Astrocyte (in vitro differentiated cells and primary cell): ENCODE measurements at regions not wholly inside any gene's neighbourhood (a gene's known extent, or its start where the extent isn't known, plus 50 kb on each side); places are given as distances from the start of the nearest gene placed in this dataset.

Experiments used
- DNase-seq: peaks from one replicate; pipeline ENCODE4 v3.0.0-alpha.2; 2010; ENCODE audit warnings: low read depth
- FAIRE-seq: peaks from 2 replicates; lab custom pipeline; 2011; peaks lifted over from hg19 to GRCh38; lab: Jason Lieb, UNC
- H2AFZ ChIP-seq: 2 replicates; pipeline ENCODE4 v1.6.0; 2012; ENCODE audit warnings: low read depth, low read length, inconsistent platforms
- H3K27ac ChIP-seq: 2 replicates; pipeline ENCODE4 v1.5.1; 2011; ENCODE audit warnings: low read depth, low read length, inconsistent platforms
- H3K27me3 ChIP-seq: 2 replicates; pipeline ENCODE4 v1.6.0; 2011; ENCODE audit warnings: low read length, inconsistent platforms; ENCODE audit not compliant: insufficient read depth
- H3K36me3 ChIP-seq: 2 replicates; pipeline ENCODE4 v1.5.1; 2011; ENCODE audit warnings: low read length, inconsistent platforms; ENCODE audit not compliant: insufficient read depth
- H3K4me1 ChIP-seq: 2 replicates; pipeline ENCODE4 v1.5.1; 2011; ENCODE audit warnings: low read length, inconsistent platforms; ENCODE audit not compliant: insufficient read depth
- H3K4me2 ChIP-seq: 2 replicates; pipeline ENCODE4 v1.6.0; 2012; ENCODE audit warnings: low read length, inconsistent platforms
- H3K4me3 ChIP-seq: 2 replicates; pipeline ENCODE4 v1.5.1; 2011; ENCODE audit warnings: low read depth, mild to moderate bottlenecking, low read length, inconsistent platforms; ENCODE audit not compliant: insufficient read depth
- H3K79me2 ChIP-seq: 2 replicates; pipeline ENCODE4 v1.6.0; 2012; ENCODE audit warnings: mild to moderate bottlenecking, low read length, inconsistent platforms; ENCODE audit not compliant: insufficient read depth
- H3K9ac ChIP-seq: 2 replicates; pipeline ENCODE4 v1.6.0; 2012; ENCODE audit warnings: mild to moderate bottlenecking, low read length, inconsistent platforms
- H3K9me3 ChIP-seq: 2 replicates; pipeline ENCODE4 v1.5.1; 2012; ENCODE audit warnings: low read depth, mild to moderate bottlenecking, low read length, inconsistent platforms; ENCODE audit not compliant: insufficient read depth
- H4K20me1 ChIP-seq: 2 replicates; pipeline ENCODE4 v1.6.0; 2012; ENCODE audit warnings: low read length, inconsistent platforms; ENCODE audit not compliant: insufficient read depth
- H3K27ac Mint-ChIP-seq: one replicate; pipeline ENCODE4 v1.8.0; 2021; ENCODE audit warnings: mild to moderate bottlenecking, mixed read lengths; ENCODE audit not compliant: unreplicated experiment
- H3K27me3 Mint-ChIP-seq: one replicate; pipeline ENCODE4 v1.8.0; 2021; ENCODE audit warnings: low read depth, mixed read lengths; ENCODE audit not compliant: unreplicated experiment
- H3K36me3 Mint-ChIP-seq: one replicate; pipeline ENCODE4 v1.8.0; 2021; ENCODE audit warnings: low read depth, mixed read lengths; ENCODE audit not compliant: unreplicated experiment
- H3K4me1 Mint-ChIP-seq: one replicate; pipeline ENCODE4 v1.8.0; 2021; ENCODE audit warnings: low read depth, mixed read lengths; ENCODE audit not compliant: unreplicated experiment
- H3K4me3 Mint-ChIP-seq: one replicate; pipeline ENCODE4 v1.8.0; 2021; ENCODE audit warnings: mild to moderate bottlenecking, moderate library complexity, mixed read lengths; ENCODE audit not compliant: unreplicated experiment
- H3K9me3 Mint-ChIP-seq: one replicate; pipeline ENCODE4 v1.8.0; 2021; ENCODE audit warnings: mild to moderate bottlenecking, mixed read lengths; ENCODE audit not compliant: unreplicated experiment
- EZH2 ChIP-seq: IDR thresholded peaks from 2 replicates; pipeline ENCODE4 v1.6.1; 2012; ENCODE audit warnings: mild to moderate bottlenecking, low read length, inconsistent platforms; ENCODE audit not compliant: insufficient read depth
- TF ChIP-seq, protein P1 (sequence below): IDR thresholded peaks from 2 replicates; pipeline ENCODE4 v1.5.1; 2011; ENCODE audit warnings: low read depth, mild to moderate bottlenecking, inconsistent platforms, low read length, moderate library complexity; ENCODE audit not compliant: insufficient read depth

DNA sequence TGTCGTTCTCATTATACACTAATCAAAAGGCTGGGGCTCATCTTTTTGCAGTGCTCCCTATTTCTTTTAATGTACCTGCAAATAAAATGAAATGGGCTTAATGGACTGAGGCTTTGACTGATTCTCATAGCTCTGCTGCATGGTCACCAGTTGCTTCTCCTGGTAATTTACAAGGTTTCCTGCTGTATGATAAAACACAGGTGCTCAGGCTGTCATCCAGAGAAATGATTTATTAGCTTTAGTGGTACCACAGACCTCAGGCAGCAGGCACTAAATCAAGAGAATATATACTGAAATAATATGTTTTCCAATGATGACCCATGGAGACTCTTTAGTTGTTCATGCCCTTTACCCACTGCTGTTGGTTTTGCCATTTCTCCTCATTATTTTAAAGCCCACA, 137.7 kb downstream of the C4orf33 start:
- Histone ChIP-seq H3K9ac (no peak overlapping the region), H3K27ac (no peak overlapping the region), H2AFZ (no peak overlapping the region), H3K4me3 (no peak overlapping the region), H4K20me1 (no peaks in the 10 kb centered on the region), H3K4me1 (peaks cover 4% of the 10 kb centered on the region), H3K27me3 (no peaks in the 10 kb centered on the region), H3K4me2 (no peak overlapping the region), H3K79me2 (no peaks in the 10 kb centered on the region), H3K36me3 (no peaks in the 10 kb centered on the region), H3K9me3 (no peaks in the 10 kb centered on the region)
- Mint-ChIP-seq H3K36me3 (no peaks in the 10 kb centered on the region), H3K9me3 (peaks cover 3% of the 10 kb centered on the region), H3K4me3 (no peak overlapping the region), H3K27me3 (no peaks in the 10 kb centered on the region), H3K27ac (no peak overlapping the region), H3K4me1 (peaks cover 13% of the 10 kb centered on the region)
- no peak for DNase-seq
- TF ChIP-seq, protein P1, sequence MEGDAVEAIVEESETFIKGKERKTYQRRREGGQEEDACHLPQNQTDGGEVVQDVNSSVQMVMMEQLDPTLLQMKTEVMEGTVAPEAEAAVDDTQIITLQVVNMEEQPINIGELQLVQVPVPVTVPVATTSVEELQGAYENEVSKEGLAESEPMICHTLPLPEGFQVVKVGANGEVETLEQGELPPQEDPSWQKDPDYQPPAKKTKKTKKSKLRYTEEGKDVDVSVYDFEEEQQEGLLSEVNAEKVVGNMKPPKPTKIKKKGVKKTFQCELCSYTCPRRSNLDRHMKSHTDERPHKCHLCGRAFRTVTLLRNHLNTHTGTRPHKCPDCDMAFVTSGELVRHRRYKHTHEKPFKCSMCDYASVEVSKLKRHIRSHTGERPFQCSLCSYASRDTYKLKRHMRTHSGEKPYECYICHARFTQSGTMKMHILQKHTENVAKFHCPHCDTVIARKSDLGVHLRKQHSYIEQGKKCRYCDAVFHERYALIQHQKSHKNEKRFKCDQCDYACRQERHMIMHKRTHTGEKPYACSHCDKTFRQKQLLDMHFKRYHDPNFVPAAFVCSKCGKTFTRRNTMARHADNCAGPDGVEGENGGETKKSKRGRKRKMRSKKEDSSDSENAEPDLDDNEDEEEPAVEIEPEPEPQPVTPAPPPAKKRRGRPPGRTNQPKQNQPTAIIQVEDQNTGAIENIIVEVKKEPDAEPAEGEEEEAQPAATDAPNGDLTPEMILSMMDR: no peak
- no peak for TF ChIP-seq EZH2
- no peak for FAIRE-seq

DNA sequence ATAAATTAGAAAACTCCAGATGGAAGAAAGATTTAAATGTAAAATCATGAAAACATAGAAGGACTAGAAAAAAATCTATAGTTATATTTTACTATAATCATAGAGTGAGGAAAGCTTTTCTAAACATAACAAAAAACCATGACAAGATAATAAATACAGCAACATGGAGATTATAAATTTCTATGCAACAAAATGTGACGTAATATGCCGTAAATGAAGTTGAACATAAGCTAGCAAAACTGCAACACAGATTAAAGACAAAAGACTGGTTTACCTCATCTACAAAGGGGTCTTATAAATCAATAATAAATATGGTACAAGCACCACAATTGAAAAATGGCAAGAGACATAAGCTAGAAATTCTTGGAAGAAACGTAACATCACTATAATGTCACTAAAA, 140.4 kb downstream of the C4orf33 start:
- FAIRE-seq (no peak), DNase-seq (no peak)
- Histone ChIP-seq H2AFZ (no peak overlapping the region), H3K27ac (no peak overlapping the region), H3K27me3 (no peaks in the 10 kb centered on the region), H3K4me3 (no peak overlapping the region), H3K4me2 (no peak overlapping the region), H3K9ac (no peak overlapping the region), H3K36me3 (no peaks in the 10 kb centered on the region), H3K79me2 (no peaks in the 10 kb centered on the region), H3K9me3 (no peaks in the 10 kb centered on the region), H3K4me1 (peaks cover 4% of the 10 kb centered on the region), H4K20me1 (no peaks in the 10 kb centered on the region)
- TF ChIP-seq, protein P1: no peak
- no peak for TF ChIP-seq EZH2
- Mint-ChIP-seq H3K4me1 (peaks cover 34% of the 10 kb centered on the region), H3K4me3 (no peak overlapping the region), H3K27ac (no peak overlapping the region), H3K9me3 (no peaks in the 10 kb centered on the region), H3K27me3 (no peaks in the 10 kb centered on the region), H3K36me3 (no peaks in the 10 kb centered on the region)

DNA sequence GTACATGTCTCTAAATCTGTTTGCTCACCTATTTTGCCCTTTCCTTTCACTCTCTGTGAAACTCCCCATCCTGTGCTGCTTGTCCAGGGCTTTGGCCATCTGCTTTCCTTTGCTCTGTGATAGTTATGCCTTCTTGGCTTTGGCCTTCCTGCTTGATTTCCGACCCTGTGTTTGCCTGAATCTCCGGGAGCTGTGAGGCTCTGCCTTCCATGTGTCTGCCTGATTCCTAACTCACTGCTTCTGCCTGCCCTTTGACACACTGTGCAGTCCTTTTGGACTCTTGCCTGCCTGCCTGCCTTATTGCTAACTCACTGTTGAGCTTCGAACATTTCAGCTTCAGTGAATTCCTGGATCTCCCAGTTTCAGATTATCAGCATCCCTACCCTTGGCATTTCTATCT, 143.1 kb downstream of the C4orf33 start:
- no peaks in the 10 kb centered on the region for H3K9me3 Mint-ChIP-seq
- no peak overlapping the region for H3K27ac ChIP-seq
- FAIRE-seq: no peak

More for the DNA sequence above, 143.1 kb downstream of the C4orf33 start:
- Histone ChIP-seq H3K36me3 (no peaks in the 10 kb centered on the region), H3K4me2 (no peak overlapping the region), H3K9me3 (no peaks in the 10 kb centered on the region), H3K79me2 (no peaks in the 10 kb centered on the region), H4K20me1 (no peaks in the 10 kb centered on the region), H3K9ac (no peak overlapping the region), H2AFZ (peak overlapping the region; percentile 50), H3K27me3 (no peaks in the 10 kb centered on the region), H3K4me1 (no peaks in the 10 kb centered on the region), H3K4me3 (no peak overlapping the region)
- H3K4me3 Mint-ChIP-seq: no peak overlapping the region
- no peak for TF ChIP-seq EZH2
- TF ChIP-seq, protein P1: no peak
- H3K36me3 Mint-ChIP-seq: no peaks in the 10 kb centered on the region
- H3K27me3 Mint-ChIP-seq: no peaks in the 10 kb centered on the region
- DNase-seq: no peak
- H3K27ac Mint-ChIP-seq: peak overlapping the region; percentile 16
- peaks cover 21% of the 10 kb centered on the region for H3K4me1 Mint-ChIP-seq
